Endothelial cell of umbilical vein (primary cell): ENCODE measurements at regions not wholly inside any gene's neighbourhood (a gene's known extent, or its start where the extent isn't known, plus 50 kb on each side); places are given as distances from the start of the nearest gene placed in this dataset.

Experiments
- EZH2 ChIP-seq: IDR thresholded peaks from 2 replicates; pipeline ENCODE4 v1.6.1; 2012; ENCODE audit warnings: borderline replicate concordance, low read depth, mild to moderate bottlenecking, moderate library complexity, low read length, inconsistent platforms; ENCODE audit not compliant: severe bottlenecking
- FOS ChIP-seq: IDR thresholded peaks from 2 replicates; pipeline ENCODE4 v1.6.1; 2011; ENCODE audit warnings: mild to moderate bottlenecking, low read length, moderate library complexity, borderline replicate concordance; ENCODE audit not compliant: insufficient read depth
- MYC ChIP-seq: IDR thresholded peaks from one replicate; pipeline ENCODE4 v1.6.1; 2011; ENCODE audit warnings: mild to moderate bottlenecking, low read depth, low read length
- POLR2A ChIP-seq: IDR thresholded peaks from 2 replicates; pipeline ENCODE4 v1.6.1; 2012; ENCODE audit warnings: low read depth, mild to moderate bottlenecking, control low read depth, low read length
- POLR2AphosphoS5 ChIP-seq: IDR thresholded peaks from 2 replicates; pipeline ENCODE4 v1.6.1; 2012; ENCODE audit warnings: low read depth, mild to moderate bottlenecking, control low read depth, low read length, moderate library complexity; ENCODE audit not compliant: insufficient read depth
- TF ChIP-seq, protein P1 (sequence below), 2 donors: IDR thresholded peaks; 1 replicate in 1 of 2; 2 replicates in 1 of 2; pipeline ENCODE4 v1.5.1; 2011; ENCODE audit warnings: low read length in 2 of 2, mild to moderate bottlenecking in 2 of 2, moderate library complexity in 2 of 2, control low read depth in 1 of 2, inconsistent platforms in 1 of 2, low read depth in 1 of 2; ENCODE audit not compliant: insufficient read depth in 1 of 2; ENCODE audit errors: extremely low read depth in 1 of 2
- TF ChIP-seq, protein P2 (sequence below): IDR thresholded peaks from 2 replicates; pipeline ENCODE4 v1.6.1; 2011; ENCODE audit not compliant: insufficient read depth, insufficient read length

DNA sequence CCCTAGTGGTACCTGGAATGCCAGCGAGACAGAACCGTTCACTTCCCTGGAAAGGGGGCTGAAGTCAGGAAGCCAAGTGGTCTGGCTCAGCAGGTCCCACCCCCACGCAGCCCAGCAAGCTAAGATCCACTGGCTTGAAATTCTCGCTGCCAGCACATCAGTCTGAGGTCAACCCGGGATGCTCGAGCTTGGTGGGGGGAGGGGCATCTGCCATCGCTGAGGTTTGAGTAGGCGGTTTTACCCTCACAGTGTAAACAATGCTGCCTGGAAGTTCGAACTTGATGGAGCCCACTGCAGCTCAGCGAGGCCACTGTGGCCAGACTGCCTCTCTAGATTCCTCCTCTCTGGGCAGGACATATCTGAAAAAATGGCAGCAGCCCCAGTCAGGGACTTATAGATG is 464.7 kb upstream of the TOM1L1 start:
- TF ChIP-seq POLR2AphosphoS5 (no peak), POLR2A (no peak), FOS (no peak), EZH2 (no peak), MYC (no peak)
- TF ChIP-seq, protein P1, sequence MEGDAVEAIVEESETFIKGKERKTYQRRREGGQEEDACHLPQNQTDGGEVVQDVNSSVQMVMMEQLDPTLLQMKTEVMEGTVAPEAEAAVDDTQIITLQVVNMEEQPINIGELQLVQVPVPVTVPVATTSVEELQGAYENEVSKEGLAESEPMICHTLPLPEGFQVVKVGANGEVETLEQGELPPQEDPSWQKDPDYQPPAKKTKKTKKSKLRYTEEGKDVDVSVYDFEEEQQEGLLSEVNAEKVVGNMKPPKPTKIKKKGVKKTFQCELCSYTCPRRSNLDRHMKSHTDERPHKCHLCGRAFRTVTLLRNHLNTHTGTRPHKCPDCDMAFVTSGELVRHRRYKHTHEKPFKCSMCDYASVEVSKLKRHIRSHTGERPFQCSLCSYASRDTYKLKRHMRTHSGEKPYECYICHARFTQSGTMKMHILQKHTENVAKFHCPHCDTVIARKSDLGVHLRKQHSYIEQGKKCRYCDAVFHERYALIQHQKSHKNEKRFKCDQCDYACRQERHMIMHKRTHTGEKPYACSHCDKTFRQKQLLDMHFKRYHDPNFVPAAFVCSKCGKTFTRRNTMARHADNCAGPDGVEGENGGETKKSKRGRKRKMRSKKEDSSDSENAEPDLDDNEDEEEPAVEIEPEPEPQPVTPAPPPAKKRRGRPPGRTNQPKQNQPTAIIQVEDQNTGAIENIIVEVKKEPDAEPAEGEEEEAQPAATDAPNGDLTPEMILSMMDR (IDR thresholded peaks at IDR 0.05; ENCODE audit: extremely low read depth in 1 of 2, insufficient read depth in 1 of 2, low read depth in 1 of 2, low read length in 2 of 2): no peak
- TF ChIP-seq, protein P2, sequence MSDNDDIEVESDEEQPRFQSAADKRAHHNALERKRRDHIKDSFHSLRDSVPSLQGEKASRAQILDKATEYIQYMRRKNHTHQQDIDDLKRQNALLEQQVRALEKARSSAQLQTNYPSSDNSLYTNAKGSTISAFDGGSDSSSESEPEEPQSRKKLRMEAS: no peak
